Left colon (tissue), 2 donors: ENCODE measurements at regions not wholly inside any gene's neighbourhood (a gene's known extent, or its start where the extent isn't known, plus 50 kb on each side); places are given as distances from the start of the nearest gene placed in this dataset.

ENCODE experiments used
- ATAC-seq: fragments of 200-7000 bp; cut with Tn5 transposase; one replicate; pipeline ENCODE4 v1.9.1; 2020; ENCODE audit warnings: mild to moderate bottlenecking, moderate library complexity
- DNase-seq, 2 donors: peaks; one replicate each; pipeline ENCODE4 v3.0.0-alpha.2; 2020
- intact Hi-C, 2 donors: fragments of 100-400 bp; cut with DNase I in 1 of 2; cut with micrococcal nuclease in 1 of 2; formaldehyde crosslinking; loops; one replicate each; pipeline versions ENCODE4 v1.11.2 to v1.14.0; 2022; cut with DNase I, micrococcal nuclease
- donor health status: DM: no; HTN: no; CAD: no.
- donor health status: DM: yes; HTN: yes; CAD: no.

GRCh38 chr9:14413812-14414211, 99.9 kb upstream of the NFIB start:
- intact Hi-C loops = no loop called here
- ATAC-seq = no peak
- no peak for DNase-seq

DNA sequence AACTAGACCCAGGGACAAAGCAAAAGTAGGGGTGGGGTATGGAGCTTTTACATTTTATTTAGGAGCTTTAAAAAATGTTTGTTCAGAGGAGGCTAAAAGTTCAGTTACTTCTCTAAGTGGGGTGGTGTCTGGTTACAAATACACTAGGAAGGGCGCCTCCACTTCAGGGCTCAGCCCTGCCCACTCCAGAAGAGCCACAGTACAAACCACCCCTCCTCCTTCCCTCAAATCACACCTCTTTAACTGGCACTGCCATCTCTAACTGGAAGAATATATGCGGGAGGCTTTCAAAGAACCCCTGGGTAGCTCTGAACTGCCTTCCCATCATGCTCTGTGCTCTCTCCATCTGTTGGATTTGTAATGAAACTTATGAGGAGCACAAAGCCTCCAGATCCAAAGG, 98.8 kb upstream of the NFIB start:
- intact Hi-C loops = no loop called here
- ATAC-seq (no peak), DNase-seq (no peak)

- ATAC-seq (no peak), DNase-seq (no peak)
- intact Hi-C loops = no loop called here
These were observed 92.5 kb upstream of the NFIB start for GRCh38 chr9:14406463-14406862.

DNA sequence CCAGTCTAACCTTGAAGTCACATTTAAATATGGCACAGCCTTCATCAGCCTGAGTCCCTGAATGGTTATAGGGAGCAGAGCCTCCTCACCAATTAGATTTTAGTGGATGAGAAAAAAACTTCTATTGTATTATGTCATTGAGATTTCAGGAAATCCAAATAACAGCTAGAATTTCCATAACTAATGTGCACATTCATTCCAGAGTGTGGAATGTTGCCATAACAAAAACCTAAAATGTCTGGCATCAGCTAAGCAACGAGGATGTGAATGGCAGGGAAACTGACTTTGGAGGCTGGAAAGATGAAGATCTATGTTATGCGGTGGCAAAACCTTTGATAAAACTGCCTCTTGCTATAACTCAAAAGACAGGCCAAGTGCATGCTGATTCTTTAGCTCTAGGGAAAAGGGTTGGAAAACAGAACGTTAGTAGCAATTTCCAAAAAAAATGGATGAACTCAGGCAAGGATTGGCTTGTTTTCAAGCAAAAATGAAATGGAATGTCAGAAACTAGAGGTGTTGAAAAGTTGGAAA, 91.3 kb upstream of the NFIB start:
- ATAC-seq (no peak), DNase-seq (no peak)
- intact Hi-C loops = no loop called here

DNA sequence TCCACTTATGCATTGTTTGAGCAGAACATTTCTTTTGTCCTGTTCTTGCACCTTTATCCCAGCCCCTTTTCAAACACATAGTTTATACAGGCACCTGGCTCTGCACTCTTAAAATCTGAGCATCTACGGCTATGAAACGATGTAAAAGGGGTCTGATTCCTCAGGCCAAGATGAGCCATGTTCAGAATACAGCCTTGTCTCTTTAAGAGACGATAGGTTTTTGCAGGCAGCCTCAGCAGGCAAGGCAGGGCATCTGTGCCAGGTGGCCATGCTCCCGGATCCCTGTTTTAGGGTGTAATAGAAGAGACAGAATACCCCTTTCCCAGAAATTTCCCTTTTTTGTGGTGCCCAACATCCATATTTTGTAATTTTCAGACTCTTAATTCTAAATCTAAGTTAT, 89.1 kb upstream of the NFIB start:
- no peak for DNase-seq
- intact Hi-C loops = no loop called here
- no peak for ATAC-seq

DNA sequence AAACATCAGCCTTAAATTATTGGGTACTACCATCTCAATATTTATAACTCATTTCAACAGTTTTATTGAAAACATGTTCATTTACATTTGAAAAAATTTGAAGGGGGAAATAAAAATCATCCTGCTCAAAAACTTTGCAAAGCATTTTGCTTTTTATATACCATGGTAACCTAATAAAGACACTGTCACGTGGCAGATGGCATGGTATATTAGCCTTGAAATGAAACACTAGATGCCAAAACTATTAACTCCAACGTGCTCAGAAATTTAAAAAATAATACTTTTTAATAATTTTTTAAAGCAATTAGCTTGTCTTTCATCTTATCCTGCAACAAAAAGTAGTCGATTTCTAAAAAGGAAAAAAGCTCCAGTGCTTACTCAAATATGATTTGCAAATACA, 88.6 kb upstream of the NFIB start:
- no peak for DNase-seq
- intact Hi-C loops = no loop called here
- ATAC-seq = no peak

- ATAC-seq (no peak), DNase-seq (no peak)
- intact Hi-C loops = no loop called here
These were observed 88.0 kb upstream of the NFIB start for GRCh38 chr9:14401911-14402310.

DNA sequence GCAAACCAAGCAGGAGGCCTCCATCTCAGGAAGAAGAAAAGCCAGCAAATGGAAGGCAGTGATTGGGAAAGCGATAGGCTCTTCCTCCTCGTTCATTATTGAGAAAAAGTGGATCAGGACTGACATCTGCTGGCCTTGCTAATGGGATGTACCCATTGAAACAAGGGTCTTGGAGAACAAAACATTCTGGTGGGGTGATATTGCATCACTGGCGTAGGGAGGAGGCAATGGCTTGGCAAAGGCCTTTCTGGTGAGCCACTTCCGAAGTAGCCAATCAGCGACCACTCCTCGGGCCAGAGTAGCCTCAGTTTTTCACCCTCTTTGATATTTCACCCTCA, 86.7 kb upstream of the NFIB start:
- DNase-seq (no peak), ATAC-seq (no peak)
- intact Hi-C loops = no loop called here

- DNase-seq = no peak
- ATAC-seq = no peak
- intact Hi-C loops = no loop called here
These were observed 86.1 kb upstream of the NFIB start for GRCh38 chr9:14399756-14400657.

DNA sequence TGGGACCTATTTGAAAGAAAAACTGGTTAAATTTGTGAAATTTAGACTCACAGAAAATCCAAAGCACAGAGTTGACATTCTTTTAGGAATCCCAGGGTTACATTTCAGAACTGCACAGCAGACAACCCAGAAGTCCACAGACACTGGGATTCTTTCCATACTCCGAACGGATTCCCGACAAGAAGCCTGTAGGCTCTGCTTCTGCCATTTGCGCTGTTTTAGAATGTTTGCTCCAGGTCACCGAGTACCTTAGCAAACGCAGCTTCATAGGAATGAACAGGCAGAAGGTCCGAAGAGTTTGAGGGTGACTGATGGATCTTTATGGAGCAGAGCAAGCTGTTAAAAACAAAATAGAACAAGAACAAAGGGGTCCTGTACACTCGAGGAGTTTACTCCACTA, 84.5 kb upstream of the NFIB start:
- DNase-seq (no peak), ATAC-seq (no peak)
- intact Hi-C loops = no loop called here

DNA sequence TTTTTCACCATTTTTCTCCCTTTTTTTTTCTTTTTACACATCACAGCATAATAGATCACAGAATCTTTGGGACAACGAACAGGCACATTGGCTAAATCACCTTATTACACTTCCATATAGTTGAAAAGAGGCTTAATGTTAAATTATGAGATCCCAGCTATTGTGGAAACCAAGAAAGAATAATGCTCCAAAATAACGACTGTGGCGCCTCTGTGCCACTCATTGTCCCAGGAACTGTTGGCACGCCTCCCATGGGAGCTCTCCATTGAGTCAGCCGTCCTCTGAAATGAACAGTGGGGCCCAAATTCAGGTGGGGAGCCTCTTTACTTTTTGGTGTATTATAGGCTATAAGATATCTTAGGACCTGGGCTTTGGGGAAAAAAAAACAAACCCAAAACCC, 82.2 kb upstream of the NFIB start:
- intact Hi-C loops = no loop called here
- ATAC-seq (no peak), DNase-seq (no peak)

GRCh38 chr9:14395317-14396082, 81.6 kb upstream of the NFIB start:
- no peak for DNase-seq
- intact Hi-C loops = no loop called here
- ATAC-seq = no peak

DNA sequence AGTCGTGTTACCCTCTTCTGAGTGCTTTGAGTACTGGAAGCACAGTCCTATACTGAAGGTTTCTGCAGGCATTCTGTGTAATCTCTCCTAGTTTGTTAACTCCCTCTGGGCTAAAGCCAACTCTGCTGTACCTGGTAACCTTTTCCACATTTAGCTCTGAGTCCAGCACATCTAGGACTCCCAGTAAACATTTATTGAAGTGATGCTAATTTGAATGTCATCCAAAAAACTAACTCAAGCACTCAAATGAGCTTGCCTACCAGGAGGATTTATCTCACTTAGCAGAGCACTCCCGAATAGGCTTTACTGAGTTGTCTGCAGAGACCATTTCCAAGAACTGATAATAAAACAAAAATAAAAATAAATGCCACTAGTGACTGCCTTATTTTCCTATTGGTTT, 79.5 kb upstream of the NFIB start:
- DNase-seq (no peak), ATAC-seq (no peak)
- intact Hi-C loops = no loop called here

DNA sequence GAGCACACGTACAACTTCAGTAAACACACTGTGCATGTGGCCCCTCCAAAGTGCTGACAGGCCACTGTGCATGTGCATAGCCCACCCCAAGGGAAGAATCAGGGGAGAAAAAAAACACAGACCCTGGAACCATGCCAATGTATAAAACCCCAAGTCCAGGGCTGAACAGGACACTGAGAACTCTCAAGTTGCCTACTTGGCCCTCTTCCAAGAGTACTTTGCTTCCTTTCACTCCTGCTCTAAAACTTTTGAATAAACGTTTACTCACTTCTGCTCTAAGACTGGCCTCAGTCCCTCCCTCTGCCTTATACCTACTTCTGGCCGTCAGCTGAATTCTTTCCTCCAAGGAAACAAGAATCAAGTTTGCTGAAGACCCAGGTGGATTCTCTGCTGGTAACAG, 77.7 kb upstream of the NFIB start:
- intact Hi-C loops = no loop called here
- ATAC-seq (no peak), DNase-seq (no peak)

- no peak for DNase-seq
- intact Hi-C loops = no loop called here
- no peak for ATAC-seq
These were observed 75.7 kb upstream of the NFIB start for GRCh38 chr9:14389657-14390056.

- DNase-seq (no peak), ATAC-seq (no peak)
- intact Hi-C loops = no loop called here
These were observed 75.2 kb upstream of the NFIB start for GRCh38 chr9:14389146-14389545.

DNA sequence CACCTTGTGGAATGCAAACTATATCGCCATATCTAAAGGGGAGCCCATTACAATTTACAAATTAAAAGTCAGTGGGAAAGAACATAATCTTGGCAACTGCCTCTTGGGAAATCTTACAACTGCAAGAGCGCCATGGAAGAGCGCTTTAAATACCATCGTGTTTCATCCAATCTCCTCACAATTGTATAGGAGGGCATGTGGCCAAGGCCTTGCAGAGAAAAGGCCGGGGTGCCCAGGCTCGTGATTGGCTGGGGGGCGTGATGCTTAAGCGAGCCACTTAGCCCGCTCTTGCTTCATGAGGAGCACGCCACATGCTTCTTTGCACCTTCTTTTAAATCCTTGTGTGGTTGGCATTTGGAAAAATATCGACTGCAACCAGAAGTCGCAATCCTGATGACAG, 69.8 kb upstream of the NFIB start:
- DNase-seq (no peak), ATAC-seq (no peak)
- intact Hi-C loops = no loop called here

DNA sequence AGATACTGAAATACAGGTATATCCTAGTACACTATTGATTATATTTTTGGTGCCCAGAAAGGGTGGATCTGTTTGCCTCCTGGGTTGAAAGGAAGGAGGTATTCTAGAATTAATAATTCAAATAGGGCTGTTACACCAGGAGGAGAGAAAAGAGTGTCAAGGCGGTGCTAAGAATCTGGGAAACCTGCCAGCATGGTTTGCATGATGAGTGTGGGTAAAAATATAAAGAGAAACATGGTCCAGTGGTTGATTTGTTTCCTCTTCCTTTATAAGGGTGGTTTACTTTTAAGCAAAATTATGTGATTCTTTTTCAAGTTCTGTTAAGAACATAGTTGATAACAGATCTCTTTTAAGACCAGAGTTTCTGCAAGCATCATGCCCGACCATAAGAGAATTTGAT, 69.4 kb upstream of the NFIB start:
- no peak for ATAC-seq
- no peak for DNase-seq
- intact Hi-C loops = no loop called here

GRCh38 chr9:14380061-14380836, 66.3 kb upstream of the NFIB start:
- ATAC-seq (no peak), DNase-seq (no peak)
- intact Hi-C loops = no loop called here

DNA sequence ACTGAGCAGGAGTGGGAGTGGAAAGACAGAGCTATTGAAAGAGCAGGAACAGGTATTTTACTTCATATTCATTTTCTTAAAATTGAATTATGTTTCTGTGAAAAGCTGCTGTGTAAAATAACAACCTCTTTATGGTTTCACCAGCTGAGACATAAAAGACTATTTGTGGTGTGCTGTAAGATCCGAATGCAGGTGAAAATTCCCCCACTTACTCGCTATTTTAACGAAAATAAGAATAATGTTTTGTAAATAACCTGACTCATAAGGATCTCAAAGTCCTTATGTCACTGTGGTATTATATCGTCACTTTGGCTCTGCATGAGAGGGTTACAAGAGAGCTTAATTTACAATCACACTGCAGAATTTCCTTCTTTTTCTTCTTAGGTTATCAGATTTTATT, 65.3 kb upstream of the NFIB start:
- intact Hi-C loops = no loop called here
- DNase-seq (no peak), ATAC-seq (no peak)
